ENCODE measurements at regions not wholly inside any gene's neighbourhood (a gene's known extent, or its start where the extent isn't known, plus 50 kb on each side); places are given as distances from the start of the nearest gene placed in this dataset.

GRCh38 chr9:107853461-107853860 lies 363.9 kb upstream of the KLF4 start (continued):
- TF ChIP-seq EZH2 (IDR thresholded peaks at IDR 0.05; ENCODE audit: low read depth, unreplicated experiment), result no peak
- TF ChIP-seq CTCF (conservative IDR thresholded peaks at IDR 0.05; ENCODE audit: low read depth in 2 of 2), result no peak
- no peak for TF ChIP-seq POLR2AphosphoS5 (IDR thresholded peaks at IDR 0.05; ENCODE audit: low read depth)

- Histone ChIP-seq H3F3A (replicated peaks; ENCODE audit: low read depth) (no peaks in the 10 kb centered on the region), H3K36me3 (ENCODE audit: insufficient read depth) (peaks cover 14% of the 10 kb centered on the region; the same call in 1 of the 2 replicates), H3K9me2 (ENCODE audit: insufficient read depth) (peaks cover 6% of the 10 kb centered on the region; the same call in 1 of the 2 replicates), H3K4me2 (no peak overlapping the region), H2AFZ (no peak overlapping the region), H4K20me1 (replicated peaks; ENCODE audit: insufficient read depth) (no peaks in the 10 kb centered on the region), H3K4me3 (no peak overlapping the region), H3K79me2 (replicated peaks; ENCODE audit: insufficient read depth) (no peaks in the 10 kb centered on the region), H3K27me3 (ENCODE audit: insufficient read depth) (no peaks in the 10 kb centered on the region), H3K4me1 (ENCODE audit: insufficient read depth) (no peaks in the 10 kb centered on the region), H3K27ac (ENCODE audit: low read depth) (no peak overlapping the region)
- TF ChIP-seq ZNF462 (CRISPR knock-in tag; IDR thresholded peaks at IDR 0.05), result no peak
- no peak for TF ChIP-seq CTCF (conservative IDR thresholded peaks at IDR 0.05; ENCODE audit: low read depth in 2 of 2)
- TF ChIP-seq ETS1 (IDR thresholded peaks at IDR 0.05), result no peak
- TF ChIP-seq CREB1 (CRISPR knock-in tag; IDR thresholded peaks at IDR 0.05; ENCODE audit: low read depth), result no peak
- no peak for TF ChIP-seq JUNB (IDR thresholded peaks at IDR 0.05; ENCODE audit: unreplicated experiment)
- TF ChIP-seq ZNF114 (CRISPR knock-in tag; IDR thresholded peaks at IDR 0.05), result no peak
- no peak for TF ChIP-seq REST (IDR thresholded peaks at IDR 0.05; ENCODE audit: unreplicated experiment)
- TF ChIP-seq POLR2AphosphoS5 (IDR thresholded peaks at IDR 0.05; ENCODE audit: low read depth), result no peak
- no peak for TF ChIP-seq ZNF331 (CRISPR knock-in tag; IDR thresholded peaks at IDR 0.05; ENCODE audit: low read depth)
- DNase-seq (ENCODE audit: low spot score), result no peak
- H3K27me3 Mint-ChIP-seq (ENCODE audit: insufficient read depth, low read depth, poor library complexity), result no peaks in the 10 kb centered on the region
- peaks cover 7% of the 10 kb centered on the region; the same call in 2 of the 3 replicates for H3K36me3 Mint-ChIP-seq (ENCODE audit: low read depth)
- 0 out of 3 replicates have a peak, but pooled peaks cover 4% of the 10 kb centered on the region for H3K4me1 Mint-ChIP-seq
- H3K4me3 Mint-ChIP-seq, result no peak overlapping the region
- H3K27ac Mint-ChIP-seq, result no peak overlapping the region
- H3K9me3 Mint-ChIP-seq, result peaks cover 12% of the 10 kb centered on the region; the same call in 2 of the 3 replicates
- ATAC-seq, result no peak
These were observed 363.3 kb upstream of the KLF4 start for GRCh38 chr9:107852891-107853290.

Measured in GM23338 (cell line).